HK-2 (cell line): ENCODE measurements at regions not wholly inside any gene's neighbourhood (a gene's known extent, or its start where the extent isn't known, plus 50 kb on each side); places are given as distances from the start of the nearest gene placed in this dataset.
A peak's percentile ranks its signal among the peaks of the same experiment; 100 is the strongest.
"Not testable (repeated sequence)": the region's sequence is repeated elsewhere in the genome, so short reads cannot be mapped to it uniquely, and the experiment has no call there.

Experiments used
- DNase-seq: peaks from one replicate; pipeline ENCODE4 v3.0.0-alpha.2; 2018; ENCODE audit not compliant: unreplicated experiment

- DNase-seq, result no peak
Observed at GRCh38 chr6:145539831-145540230, 195.5 kb downstream of the EPM2A start.

- no peak for DNase-seq
Observed at GRCh38 chr6:145540741-145541140, 194.6 kb downstream of the EPM2A start.

DNA sequence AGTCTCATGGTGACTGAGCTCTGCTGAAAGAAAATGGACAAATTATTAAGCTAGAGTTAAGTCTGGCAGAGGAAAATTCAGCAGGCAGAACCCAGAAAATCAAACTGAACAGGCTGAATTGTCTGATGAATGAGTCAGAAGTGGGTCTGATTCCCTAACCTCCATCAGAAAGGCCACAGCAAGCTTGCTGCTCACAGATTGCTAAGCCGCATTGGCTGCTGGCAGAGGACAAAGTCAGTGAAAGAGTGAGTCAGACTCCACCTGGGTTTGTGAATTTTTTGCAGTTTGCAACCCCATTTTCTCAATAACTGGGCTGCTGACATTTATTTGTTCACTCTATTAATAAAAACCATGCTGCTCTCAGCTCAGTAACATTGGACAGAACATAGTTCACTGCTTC lies 191.3 kb downstream of the EPM2A start:
- DNase-seq, result peak; percentile 7

DNA sequence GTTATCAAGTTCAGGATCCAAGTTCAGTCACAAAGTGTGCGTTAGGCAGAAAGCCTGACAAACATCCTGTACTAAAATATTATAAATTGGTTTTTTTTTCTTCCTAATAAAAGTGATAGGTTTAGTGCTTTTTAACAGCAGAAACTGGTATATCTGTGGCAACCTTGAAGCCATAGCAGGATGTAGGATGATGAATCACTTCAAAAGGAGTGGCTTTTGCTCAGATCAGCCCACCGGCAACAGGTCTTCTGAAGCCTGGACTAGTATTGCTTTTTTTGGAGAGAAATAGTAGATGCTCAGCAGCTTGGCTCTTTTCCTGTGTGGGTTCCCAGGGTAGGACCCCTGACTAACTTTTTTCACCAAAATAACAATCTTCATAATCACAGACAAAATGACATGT lies 190.8 kb downstream of the EPM2A start:
- DNase-seq, result no peak

GRCh38 chr6:145546265-145546664 lies 189.1 kb downstream of the EPM2A start:
- no peak for DNase-seq

DNA sequence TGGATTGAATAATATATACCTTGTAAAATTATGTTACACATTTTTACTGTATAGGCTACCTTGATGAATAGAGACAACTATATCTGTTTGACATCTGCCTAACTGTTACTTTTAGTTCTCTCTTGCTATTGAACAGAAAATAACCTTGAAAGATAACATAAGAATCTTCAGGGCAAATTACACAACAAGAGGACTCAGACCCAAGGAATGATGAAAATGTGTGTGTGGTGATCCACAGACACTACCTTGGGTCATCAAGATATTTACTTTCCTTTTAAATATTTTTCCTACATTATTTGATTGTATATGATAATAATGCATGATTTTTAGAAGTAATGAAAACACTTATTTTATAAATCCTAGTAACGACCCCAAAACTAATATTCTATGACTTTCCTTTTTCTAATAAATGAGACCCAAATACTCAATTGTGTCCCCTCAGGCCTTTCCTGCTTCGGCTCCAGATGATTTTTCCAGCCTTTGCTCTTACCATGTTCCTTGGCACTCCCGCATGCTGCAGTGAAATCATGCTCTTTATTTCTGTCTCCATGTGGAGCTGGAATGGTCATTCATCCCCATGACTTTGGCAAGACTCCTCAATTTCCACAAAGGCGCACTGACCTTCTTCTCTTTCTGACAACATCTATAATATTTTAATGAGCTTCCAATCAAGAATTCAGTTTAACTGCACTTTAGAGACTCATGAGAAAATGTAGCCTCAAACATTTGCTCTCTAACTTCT lies 187.6 kb downstream of the EPM2A start:
- DNase-seq, result no peak

DNA sequence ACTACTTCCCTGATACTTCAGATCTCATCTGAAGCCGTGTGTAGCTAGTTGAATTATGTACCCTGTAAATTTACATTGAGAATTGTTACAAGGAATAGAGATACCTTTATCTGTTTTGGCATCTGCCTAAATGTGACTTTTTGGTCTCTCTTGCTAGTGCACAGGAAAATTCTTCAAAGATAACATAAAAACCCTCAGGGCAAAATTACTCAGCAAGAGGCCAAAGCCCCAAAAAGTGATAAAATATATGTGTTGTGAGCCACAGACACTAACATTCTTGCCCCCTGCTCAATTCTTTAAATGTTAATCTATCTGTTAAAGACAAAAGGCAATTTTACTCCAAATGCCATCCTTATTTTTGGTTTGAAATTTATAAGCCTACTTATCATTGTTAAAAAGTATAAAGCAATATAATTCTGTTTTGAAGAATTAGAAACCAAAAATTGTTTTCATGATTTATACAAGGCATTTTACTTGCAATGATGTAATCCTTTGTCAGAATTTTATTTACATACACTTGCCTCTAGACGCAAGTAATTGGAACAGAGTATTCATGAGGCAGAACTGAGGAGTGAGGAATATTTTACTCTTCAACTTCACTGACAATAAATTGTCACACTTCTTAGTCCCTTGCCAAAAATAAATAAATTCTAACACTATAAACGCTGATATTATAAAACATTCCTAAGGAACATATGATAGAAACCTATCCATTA lies 186.2 kb downstream of the EPM2A start:
- no peak for DNase-seq

DNA sequence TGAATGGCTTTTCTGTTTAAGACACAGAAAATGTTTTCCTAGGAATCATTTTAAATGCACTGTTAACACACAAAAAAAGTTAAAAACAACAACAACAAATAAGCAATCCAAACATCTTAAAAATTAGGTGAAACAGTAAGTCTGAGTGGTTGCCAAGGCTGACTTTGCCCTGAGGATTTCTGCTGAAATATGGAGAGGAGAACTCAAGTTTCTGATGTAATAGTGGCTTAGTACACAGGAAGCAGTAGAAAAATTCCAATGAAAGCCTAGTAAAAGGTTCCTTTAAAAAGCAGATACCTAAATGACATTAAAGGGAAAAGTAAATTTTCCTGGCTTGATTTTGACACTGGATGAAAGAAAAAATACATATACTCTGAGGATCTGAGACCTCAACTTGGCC lies 184.2 kb downstream of the EPM2A start:
- no peak for DNase-seq

- no peak for DNase-seq
Observed at GRCh38 chr6:145555084-145555483, 180.2 kb downstream of the EPM2A start.

- DNase-seq, result no peak
Observed at GRCh38 chr6:145557474-145557873, 177.8 kb downstream of the EPM2A start.

DNA sequence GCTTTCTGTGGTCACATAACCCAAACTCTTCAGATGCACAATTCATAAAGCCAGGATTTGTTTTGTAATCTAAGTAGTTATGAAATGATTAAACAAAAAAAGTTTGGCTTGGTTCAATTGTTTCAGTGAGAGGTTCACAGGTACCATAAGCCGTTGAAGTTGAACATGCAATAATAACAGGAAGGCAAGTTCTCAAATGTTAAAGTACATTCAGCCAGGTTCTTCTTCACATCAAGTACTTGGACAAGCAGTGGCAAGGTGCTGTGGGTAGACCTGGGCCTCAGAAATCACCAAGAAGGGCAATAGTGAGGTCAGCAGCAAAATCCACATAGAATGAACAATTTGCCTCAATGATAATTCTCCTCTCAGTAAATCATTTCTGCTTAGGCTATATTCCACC lies 175.5 kb downstream of the EPM2A start:
- no peak for DNase-seq

DNA sequence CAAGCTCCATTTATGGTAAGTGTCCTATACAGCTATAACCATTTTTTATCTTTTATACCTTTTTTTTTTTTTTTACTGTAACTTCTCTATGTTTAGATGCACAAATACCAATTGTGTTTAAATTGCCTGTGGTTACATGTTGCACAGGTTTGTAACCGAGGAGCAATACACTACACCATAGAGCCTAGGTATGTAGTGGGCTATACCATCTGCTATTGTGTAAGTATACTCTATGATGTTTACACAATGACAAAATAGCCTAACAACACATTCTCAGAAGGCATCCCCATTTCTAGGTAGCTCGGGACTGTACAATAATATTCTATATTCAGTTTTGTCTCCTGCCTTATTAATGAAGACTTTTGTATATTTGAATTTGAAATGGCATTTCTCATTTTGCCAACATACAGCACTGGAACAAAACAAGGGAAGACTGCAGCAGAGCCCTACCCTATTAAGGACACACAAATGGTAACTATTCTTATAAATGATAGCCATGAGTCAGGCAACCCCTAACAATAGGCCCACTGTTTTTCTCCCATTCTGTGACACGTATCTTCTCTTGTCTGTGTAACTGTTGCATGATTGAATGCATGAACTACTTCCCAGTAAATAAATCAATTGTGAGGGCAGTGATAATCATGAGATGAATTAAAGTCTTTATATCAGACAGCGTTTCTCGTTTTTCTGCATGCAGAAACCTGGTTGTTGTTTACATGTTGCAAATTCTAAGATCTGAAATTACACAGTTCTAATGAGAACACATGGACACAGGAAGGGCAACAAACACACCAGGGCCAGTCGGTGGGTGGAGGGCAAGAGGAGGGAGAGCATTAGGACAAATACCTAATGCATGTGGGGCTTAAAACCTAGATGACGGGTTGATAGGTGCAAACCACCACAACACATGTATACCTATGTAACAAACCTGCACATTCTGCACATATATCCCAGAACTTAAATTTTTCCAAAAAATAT lies 173.9 kb downstream of the EPM2A start:
- DNase-seq, result no peak

DNA sequence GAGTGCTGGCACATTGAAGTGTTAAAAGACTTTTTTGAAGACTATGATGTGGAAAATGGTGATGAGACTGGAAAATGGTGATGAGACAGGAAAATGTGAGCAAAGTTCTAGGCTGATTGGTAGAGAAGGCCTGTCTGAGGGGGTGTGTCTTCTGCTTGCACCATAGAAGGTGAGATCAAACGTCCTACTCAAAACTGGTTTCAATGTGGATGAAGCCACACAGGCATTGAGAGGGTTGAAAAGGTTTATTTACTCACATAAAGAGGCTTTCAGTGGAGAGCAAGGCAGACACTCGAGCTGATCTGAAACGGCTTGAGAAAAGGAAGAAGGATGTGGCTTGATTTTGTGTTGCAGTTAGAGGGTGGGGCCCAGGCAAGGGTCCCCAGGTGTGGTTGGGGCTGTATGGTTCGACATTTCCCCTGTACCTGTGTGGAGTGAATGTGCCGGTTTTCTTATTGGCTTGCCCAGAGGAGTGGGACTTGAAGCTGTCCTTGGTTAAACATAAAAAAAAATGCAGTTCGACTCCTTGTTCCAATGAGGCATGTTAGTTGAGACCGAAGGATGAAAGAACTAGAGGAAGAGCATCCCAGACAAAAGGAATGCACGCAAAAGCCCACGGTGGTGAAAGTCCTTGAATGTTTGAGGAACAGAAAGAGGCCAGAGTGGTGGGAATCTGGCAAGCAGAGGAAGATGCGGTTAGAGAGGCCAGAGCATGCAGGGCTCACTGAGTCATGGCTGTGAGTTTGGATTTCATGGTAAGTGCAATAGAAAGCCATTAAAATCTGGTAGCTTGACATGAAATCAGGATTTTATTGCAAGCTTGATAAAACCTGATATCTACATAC lies 172.3 kb downstream of the EPM2A start:
- DNase-seq, result no peak

GRCh38 chr6:145564553-145564952 lies 170.8 kb downstream of the EPM2A start:
- DNase-seq, result no peak

- no peak for DNase-seq
Observed at GRCh38 chr6:145567684-145568252, 167.6 kb downstream of the EPM2A start.

DNA sequence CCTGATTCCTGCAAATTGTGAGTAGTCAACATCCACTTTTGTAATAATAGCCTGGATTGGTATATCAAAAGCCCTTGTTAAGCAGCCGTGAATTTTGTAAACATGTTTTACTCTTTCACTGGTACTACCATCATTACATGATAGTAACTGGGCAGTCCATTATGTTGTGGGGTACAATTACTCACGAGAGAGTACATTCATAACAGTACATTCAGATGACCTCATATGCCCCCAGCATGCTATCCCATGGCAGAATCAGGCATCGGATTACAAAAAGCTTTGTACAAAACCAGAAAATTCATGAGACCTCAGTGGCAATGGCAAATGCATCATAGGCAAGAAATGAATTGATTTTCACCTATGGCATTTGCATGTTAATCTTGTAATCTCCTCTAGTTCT lies 166.2 kb downstream of the EPM2A start:
- DNase-seq, result no peak

DNA sequence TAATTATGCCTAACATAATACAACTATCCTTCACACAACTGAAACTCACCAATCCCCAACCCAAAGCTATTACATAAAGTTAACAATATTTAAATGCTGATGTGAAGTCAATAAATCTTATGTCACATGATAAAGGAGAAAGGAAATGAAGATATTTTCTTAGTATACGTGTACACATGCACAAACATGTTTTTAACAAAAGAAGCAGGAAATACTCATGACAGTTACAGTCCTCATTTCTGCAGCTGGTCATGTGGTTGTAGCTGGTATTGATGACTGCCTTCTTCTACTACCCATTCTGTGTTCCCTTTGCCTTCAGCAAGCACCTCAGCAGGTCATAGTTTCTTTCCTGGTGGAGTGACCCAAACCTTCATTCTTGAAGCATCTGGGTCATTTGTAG lies 165.0 kb downstream of the EPM2A start:
- DNase-seq, result not testable (repeated sequence)

DNA sequence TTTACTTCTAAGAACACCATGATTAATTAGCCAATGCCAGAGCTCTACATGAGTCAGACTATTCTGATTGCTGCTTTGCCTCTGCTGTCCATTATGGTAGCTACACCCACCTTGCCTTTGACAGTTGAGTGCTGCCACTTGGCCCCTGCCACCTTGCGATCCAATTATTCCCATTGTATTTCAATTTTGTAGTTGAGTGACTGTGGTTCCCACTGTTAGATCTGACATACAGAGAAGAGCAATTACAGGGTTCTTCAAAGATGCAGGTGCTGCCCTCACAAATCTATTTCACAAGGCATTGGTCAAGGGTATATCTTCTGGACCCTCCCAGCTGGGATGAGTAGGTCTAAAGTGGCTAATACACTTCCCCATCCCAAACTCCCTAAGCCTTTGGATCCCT lies 161.1 kb downstream of the EPM2A start:
- not testable (repeated sequence) for DNase-seq
